Chondrocyte (in vitro differentiated cells): ENCODE measurements at regions not wholly inside any gene's neighbourhood (a gene's known extent, or its start where the extent isn't known, plus 50 kb on each side); places are given as distances from the start of the nearest gene placed in this dataset.
A peak's percentile ranks its signal among the peaks of the same experiment; 100 is the strongest.

Source experiments
- DNase-seq: peaks from one replicate; pipeline ENCODE4 v3.0.0; 2021; ENCODE audit warnings: mixed read lengths, low spot score
- H3K27ac Mint-ChIP-seq: one replicate; pipeline ENCODE4 v1.8.0; 2021; ENCODE audit warnings: mild to moderate bottlenecking, moderate library complexity, mixed read lengths; ENCODE audit not compliant: unreplicated experiment
- H3K27me3 Mint-ChIP-seq: 2 replicates; pipeline ENCODE4 v1.8.0; 2021; ENCODE audit warnings: low read depth, mixed read lengths
- H3K36me3 Mint-ChIP-seq: 2 replicates; pipeline ENCODE4 v1.8.0; 2021; ENCODE audit warnings: low read depth, mixed read lengths
- H3K4me1 Mint-ChIP-seq: 2 replicates; pipeline ENCODE4 v1.8.0; 2021; ENCODE audit warnings: low read depth, mild to moderate bottlenecking, mixed read lengths
- H3K4me3 Mint-ChIP-seq: one replicate; pipeline ENCODE4 v1.8.0; 2021; ENCODE audit warnings: mild to moderate bottlenecking, moderate library complexity, mixed read lengths; ENCODE audit not compliant: unreplicated experiment
- H3K9me3 Mint-ChIP-seq: 2 replicates; pipeline ENCODE4 v1.8.0; 2021; ENCODE audit warnings: low read depth, mixed read lengths
- CTCF ChIP-seq: fragments of 200-600 bp; sonication (generic); IDR thresholded peaks from 2 replicates; pipeline ENCODE4 v1.5.0; 2021; ENCODE audit warnings: antibody characterized with exemption, mild to moderate bottlenecking, moderate library complexity

GRCh38 chr1:93733340-93733739, 51.7 kb upstream of the BCAR3 start:
- Mint-ChIP-seq H3K4me3 (no peak overlapping the region), H3K9me3 (peaks cover 7% of the 10 kb centered on the region), H3K4me1 (peaks cover 65% of the 10 kb centered on the region), H3K27me3 (no peaks in the 10 kb centered on the region), H3K36me3 (peaks cover 3% of the 10 kb centered on the region), H3K27ac (no peak overlapping the region)
- TF ChIP-seq CTCF = no peak
- DNase-seq = no peak

- DNase-seq = no peak
- Mint-ChIP-seq H3K36me3 (peaks cover 3% of the 10 kb centered on the region), H3K27ac (no peak overlapping the region), H3K4me1 (peaks cover 57% of the 10 kb centered on the region), H3K27me3 (no peaks in the 10 kb centered on the region), H3K4me3 (no peak overlapping the region), H3K9me3 (peaks cover 7% of the 10 kb centered on the region)
- peak; percentile 47 for TF ChIP-seq CTCF
Observed at GRCh38 chr1:93732514-93732913, 50.9 kb upstream of the BCAR3 start.
